ENCODE measurements at regions not wholly inside any gene's neighbourhood (a gene's known extent, or its start where the extent isn't known, plus 50 kb on each side); places are given as distances from the start of the nearest gene placed in this dataset.

- H3K9me2 ChIP-seq (replicated peaks; ENCODE audit: insufficient read depth), result no peaks in the 10 kb centered on the region
- H3K9me3 ChIP-seq (ENCODE audit: low read depth), result no peaks in the 10 kb centered on the region
- no peaks in the 10 kb centered on the region for H3K79me2 ChIP-seq
- H3K27ac ChIP-seq, result no peak overlapping the region
- H4K20me1 ChIP-seq (ENCODE audit: insufficient read depth, poor library complexity, severe bottlenecking), result no peaks in the 10 kb centered on the region
- H3K4me3 ChIP-seq, result no peak overlapping the region
- H3K27me3 ChIP-seq, result no peaks in the 10 kb centered on the region
- TF ChIP-seq EZH2phosphoT487 (IDR thresholded peaks at IDR 0.05; ENCODE audit: low read depth, severe bottlenecking, unreplicated experiment), result no peak
- no peak for TF ChIP-seq EZH2 (IDR thresholded peaks at IDR 0.05; ENCODE audit: borderline replicate concordance)
- TF ChIP-seq, protein P1, sequence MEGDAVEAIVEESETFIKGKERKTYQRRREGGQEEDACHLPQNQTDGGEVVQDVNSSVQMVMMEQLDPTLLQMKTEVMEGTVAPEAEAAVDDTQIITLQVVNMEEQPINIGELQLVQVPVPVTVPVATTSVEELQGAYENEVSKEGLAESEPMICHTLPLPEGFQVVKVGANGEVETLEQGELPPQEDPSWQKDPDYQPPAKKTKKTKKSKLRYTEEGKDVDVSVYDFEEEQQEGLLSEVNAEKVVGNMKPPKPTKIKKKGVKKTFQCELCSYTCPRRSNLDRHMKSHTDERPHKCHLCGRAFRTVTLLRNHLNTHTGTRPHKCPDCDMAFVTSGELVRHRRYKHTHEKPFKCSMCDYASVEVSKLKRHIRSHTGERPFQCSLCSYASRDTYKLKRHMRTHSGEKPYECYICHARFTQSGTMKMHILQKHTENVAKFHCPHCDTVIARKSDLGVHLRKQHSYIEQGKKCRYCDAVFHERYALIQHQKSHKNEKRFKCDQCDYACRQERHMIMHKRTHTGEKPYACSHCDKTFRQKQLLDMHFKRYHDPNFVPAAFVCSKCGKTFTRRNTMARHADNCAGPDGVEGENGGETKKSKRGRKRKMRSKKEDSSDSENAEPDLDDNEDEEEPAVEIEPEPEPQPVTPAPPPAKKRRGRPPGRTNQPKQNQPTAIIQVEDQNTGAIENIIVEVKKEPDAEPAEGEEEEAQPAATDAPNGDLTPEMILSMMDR (IDR thresholded peaks at IDR 0.05; ENCODE audit: poor library complexity), result no peak
- H3K4me2 ChIP-seq, result no peak overlapping the region
- H3K4me1 ChIP-seq (ENCODE audit: insufficient read depth), result no peaks in the 10 kb centered on the region
- 87% methylated on average over 4 of the region's 4 CpGs for WGBS (ENCODE audit: low lambda C conversion rate, missing lambda C conversion rate)
- DNase-seq (ENCODE audit: low spot score), result no peak
- no peaks in the 10 kb centered on the region for H3K36me3 ChIP-seq (replicated peaks; ENCODE audit: insufficient read depth, low read depth)
- no peak overlapping the region for H2AFZ ChIP-seq
Measured at GRCh38 chr16:79475841-79476240, 124.7 kb downstream of the MAF start.

GRCh38 chr16:79473456-79473855, 127.1 kb downstream of the MAF start:
- Histone ChIP-seq H3K4me3 (no peak overlapping the region), H3K27ac (no peak overlapping the region), H3K79me2 (no peaks in the 10 kb centered on the region), H3K4me1 (ENCODE audit: insufficient read depth) (no peaks in the 10 kb centered on the region), H3K27me3 (no peaks in the 10 kb centered on the region), H2AFZ (no peak overlapping the region), H3K36me3 (replicated peaks; ENCODE audit: insufficient read depth, low read depth) (no peaks in the 10 kb centered on the region), H4K20me1 (ENCODE audit: insufficient read depth, poor library complexity, severe bottlenecking) (no peaks in the 10 kb centered on the region), H3K4me2 (no peak overlapping the region), H3K9me3 (ENCODE audit: low read depth) (no peaks in the 10 kb centered on the region), H3K9me2 (replicated peaks; ENCODE audit: insufficient read depth) (no peaks in the 10 kb centered on the region)
- DNase-seq (ENCODE audit: low spot score), result no peak
- TF ChIP-seq EZH2phosphoT487 (IDR thresholded peaks at IDR 0.05; ENCODE audit: low read depth, severe bottlenecking, unreplicated experiment) (no peak), EZH2 (IDR thresholded peaks at IDR 0.05; ENCODE audit: borderline replicate concordance) (no peak)
- TF ChIP-seq, protein P1 (IDR thresholded peaks at IDR 0.05; ENCODE audit: poor library complexity), result no peak
- WGBS (ENCODE audit: low lambda C conversion rate, missing lambda C conversion rate), result 86% methylated on average over 6 of the region's 6 CpGs

- Histone ChIP-seq H3K4me3 (no peak overlapping the region), H3K36me3 (replicated peaks; ENCODE audit: insufficient read depth, low read depth) (no peaks in the 10 kb centered on the region), H3K27ac (no peak overlapping the region), H3K79me2 (no peaks in the 10 kb centered on the region), H3K4me2 (no peak overlapping the region), H4K20me1 (ENCODE audit: insufficient read depth, poor library complexity, severe bottlenecking) (no peaks in the 10 kb centered on the region), H3K9me3 (ENCODE audit: low read depth) (no peaks in the 10 kb centered on the region), H2AFZ (no peak overlapping the region), H3K27me3 (no peaks in the 10 kb centered on the region), H3K9me2 (replicated peaks; ENCODE audit: insufficient read depth) (no peaks in the 10 kb centered on the region), H3K4me1 (ENCODE audit: insufficient read depth) (no peaks in the 10 kb centered on the region)
- no peak for DNase-seq (ENCODE audit: low spot score)
- TF ChIP-seq EZH2 (IDR thresholded peaks at IDR 0.05; ENCODE audit: borderline replicate concordance), result no peak
- no peak for TF ChIP-seq EZH2phosphoT487 (IDR thresholded peaks at IDR 0.05; ENCODE audit: low read depth, severe bottlenecking, unreplicated experiment)
- TF ChIP-seq, protein P1 (IDR thresholded peaks at IDR 0.05; ENCODE audit: poor library complexity), result no peak
- 95% methylated on average over 3 of the region's 3 CpGs for WGBS (ENCODE audit: low lambda C conversion rate, missing lambda C conversion rate)
Measured at GRCh38 chr16:79472426-79472825, 128.1 kb downstream of the MAF start.

GRCh38 chr16:79469999-79470398, 130.5 kb downstream of the MAF start:
- Histone ChIP-seq H3K4me3 (no peak overlapping the region), H3K9me2 (replicated peaks; ENCODE audit: insufficient read depth) (no peaks in the 10 kb centered on the region), H3K9me3 (ENCODE audit: low read depth) (no peaks in the 10 kb centered on the region), H4K20me1 (ENCODE audit: insufficient read depth, poor library complexity, severe bottlenecking) (no peaks in the 10 kb centered on the region), H3K4me2 (no peak overlapping the region), H3K36me3 (replicated peaks; ENCODE audit: insufficient read depth, low read depth) (no peaks in the 10 kb centered on the region), H3K27me3 (no peaks in the 10 kb centered on the region), H3K4me1 (ENCODE audit: insufficient read depth) (no peaks in the 10 kb centered on the region), H3K27ac (peak overlapping the region; percentile 49), H3K79me2 (no peaks in the 10 kb centered on the region), H2AFZ (no peak overlapping the region)
- TF ChIP-seq, protein P1 (IDR thresholded peaks at IDR 0.05; ENCODE audit: poor library complexity), result no peak
- no peak for TF ChIP-seq EZH2 (IDR thresholded peaks at IDR 0.05; ENCODE audit: borderline replicate concordance)
- TF ChIP-seq EZH2phosphoT487 (IDR thresholded peaks at IDR 0.05; ENCODE audit: low read depth, severe bottlenecking, unreplicated experiment), result no peak
- peak; percentile 24 for DNase-seq (ENCODE audit: low spot score)
- 86% methylated on average over 10 of the region's 10 CpGs for WGBS (ENCODE audit: low lambda C conversion rate, missing lambda C conversion rate)
